Choroid plexus epithelial cell (primary cell): ENCODE measurements at regions not wholly inside any gene's neighbourhood (a gene's known extent, or its start where the extent isn't known, plus 50 kb on each side); places are given as distances from the start of the nearest gene placed in this dataset.

Source experiments
- DNase-seq: peaks from one replicate; pipeline ENCODE4 v3.0.0-alpha.2; 2010; ENCODE audit warnings: low read depth
- H3K4me3 ChIP-seq: 2 replicates; pipeline ENCODE4 v1.5.1; 2011; ENCODE audit warnings: low read depth, mild to moderate bottlenecking, control low read depth, low read length, moderate library complexity
- TF ChIP-seq, protein P1 (sequence below): conservative IDR thresholded peaks from 2 replicates; pipeline ENCODE4 v1.5.1; 2011; ENCODE audit warnings: low read depth, mild to moderate bottlenecking, control low read depth, inconsistent platforms, low read length, moderate library complexity

DNA sequence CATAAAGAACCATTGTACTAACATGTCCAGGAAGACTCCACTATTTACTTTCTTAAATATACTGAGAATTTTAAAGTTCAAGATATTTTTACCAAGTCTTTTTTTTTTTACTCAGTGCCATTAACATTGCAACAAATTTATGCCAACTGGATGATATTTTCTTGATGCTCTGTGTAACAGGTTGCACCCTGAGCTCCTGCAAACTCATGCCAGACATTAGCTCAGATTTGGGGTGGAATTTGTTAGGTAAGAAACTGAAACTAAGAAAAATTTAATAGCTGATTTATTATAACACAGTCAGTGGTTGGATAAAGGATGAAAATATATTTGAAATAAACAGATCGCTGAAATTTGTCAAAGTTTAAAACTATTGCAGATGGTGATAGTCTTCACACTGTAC, 228.6 kb upstream of the SPHKAP start:
- no peak for DNase-seq
- TF ChIP-seq, protein P1, sequence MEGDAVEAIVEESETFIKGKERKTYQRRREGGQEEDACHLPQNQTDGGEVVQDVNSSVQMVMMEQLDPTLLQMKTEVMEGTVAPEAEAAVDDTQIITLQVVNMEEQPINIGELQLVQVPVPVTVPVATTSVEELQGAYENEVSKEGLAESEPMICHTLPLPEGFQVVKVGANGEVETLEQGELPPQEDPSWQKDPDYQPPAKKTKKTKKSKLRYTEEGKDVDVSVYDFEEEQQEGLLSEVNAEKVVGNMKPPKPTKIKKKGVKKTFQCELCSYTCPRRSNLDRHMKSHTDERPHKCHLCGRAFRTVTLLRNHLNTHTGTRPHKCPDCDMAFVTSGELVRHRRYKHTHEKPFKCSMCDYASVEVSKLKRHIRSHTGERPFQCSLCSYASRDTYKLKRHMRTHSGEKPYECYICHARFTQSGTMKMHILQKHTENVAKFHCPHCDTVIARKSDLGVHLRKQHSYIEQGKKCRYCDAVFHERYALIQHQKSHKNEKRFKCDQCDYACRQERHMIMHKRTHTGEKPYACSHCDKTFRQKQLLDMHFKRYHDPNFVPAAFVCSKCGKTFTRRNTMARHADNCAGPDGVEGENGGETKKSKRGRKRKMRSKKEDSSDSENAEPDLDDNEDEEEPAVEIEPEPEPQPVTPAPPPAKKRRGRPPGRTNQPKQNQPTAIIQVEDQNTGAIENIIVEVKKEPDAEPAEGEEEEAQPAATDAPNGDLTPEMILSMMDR, result no peak
- no peak overlapping the region for H3K4me3 ChIP-seq

DNA sequence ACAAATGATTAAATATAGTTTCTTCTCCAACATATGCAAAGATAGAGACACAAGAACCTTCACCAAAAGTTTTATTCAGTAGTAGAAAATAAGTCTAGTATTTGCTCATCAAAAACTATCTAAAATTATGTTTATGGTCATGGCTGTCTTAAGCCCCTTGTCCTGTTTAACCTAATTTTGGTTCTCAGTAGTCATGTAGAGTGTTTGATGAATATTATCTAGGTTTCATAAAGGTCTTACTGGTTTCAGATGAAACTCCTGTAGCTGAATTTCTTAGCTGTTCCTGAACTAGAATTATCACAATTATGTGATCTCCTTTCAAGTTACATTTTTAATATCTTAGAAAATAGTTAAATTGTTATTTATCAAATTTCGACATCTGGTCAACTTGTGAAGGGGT, 228.0 kb upstream of the SPHKAP start:
- no peak for DNase-seq
- H3K4me3 ChIP-seq, result no peak overlapping the region
- TF ChIP-seq, protein P1, result no peak

DNA sequence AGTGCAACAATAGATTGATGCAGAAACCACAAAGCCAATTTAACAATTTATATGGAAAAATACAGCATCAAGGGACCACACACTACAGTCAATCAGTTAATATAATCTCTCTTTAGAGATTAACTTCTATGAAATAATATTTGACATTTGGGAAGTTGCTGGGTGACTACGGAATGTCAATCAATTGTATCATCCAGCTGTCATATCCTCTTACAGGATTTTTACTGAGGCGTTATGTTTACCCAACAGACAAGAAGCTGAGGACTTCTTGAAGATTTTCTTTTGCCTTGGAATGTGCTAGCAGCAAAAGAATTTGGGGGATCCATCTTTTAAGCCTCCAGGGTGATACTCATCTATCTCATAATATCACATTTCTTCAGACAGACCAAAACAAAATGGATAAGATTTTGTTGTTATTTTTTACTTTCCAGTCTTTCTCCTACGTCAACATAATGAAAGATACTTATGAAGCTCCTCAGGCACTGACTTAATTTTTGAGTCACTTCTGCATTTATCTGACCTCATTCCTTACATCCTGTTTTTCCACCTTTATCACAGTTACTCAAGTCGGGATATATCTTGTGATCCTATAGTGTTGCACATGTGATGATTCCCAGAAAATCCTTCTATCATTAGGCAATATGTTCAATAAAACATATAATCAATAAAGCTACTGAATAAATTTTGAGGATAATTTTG, 227.2 kb upstream of the SPHKAP start:
- TF ChIP-seq, protein P1, result no peak
- no peak overlapping the region for H3K4me3 ChIP-seq
- DNase-seq, result no peak

DNA sequence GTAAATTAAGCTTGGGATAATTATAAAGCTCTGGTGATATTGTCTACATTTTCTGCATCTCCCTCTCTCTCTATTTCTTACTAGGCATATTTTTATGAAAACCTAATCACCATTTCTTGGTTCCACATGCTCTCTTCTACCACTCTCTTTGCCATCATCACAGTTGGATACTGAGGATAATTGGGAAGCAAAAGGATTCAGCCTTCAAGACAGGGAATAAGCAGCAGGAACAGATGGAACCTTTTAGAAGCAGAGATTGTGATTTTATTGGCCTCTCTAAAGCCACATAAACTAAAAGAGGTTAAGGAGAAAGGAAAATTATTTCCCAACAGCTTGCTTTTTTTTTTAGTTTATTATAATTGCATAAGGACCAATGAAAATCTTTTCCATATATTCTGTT, 226.3 kb upstream of the SPHKAP start:
- TF ChIP-seq, protein P1, result no peak
- no peak overlapping the region for H3K4me3 ChIP-seq
- no peak for DNase-seq

DNA sequence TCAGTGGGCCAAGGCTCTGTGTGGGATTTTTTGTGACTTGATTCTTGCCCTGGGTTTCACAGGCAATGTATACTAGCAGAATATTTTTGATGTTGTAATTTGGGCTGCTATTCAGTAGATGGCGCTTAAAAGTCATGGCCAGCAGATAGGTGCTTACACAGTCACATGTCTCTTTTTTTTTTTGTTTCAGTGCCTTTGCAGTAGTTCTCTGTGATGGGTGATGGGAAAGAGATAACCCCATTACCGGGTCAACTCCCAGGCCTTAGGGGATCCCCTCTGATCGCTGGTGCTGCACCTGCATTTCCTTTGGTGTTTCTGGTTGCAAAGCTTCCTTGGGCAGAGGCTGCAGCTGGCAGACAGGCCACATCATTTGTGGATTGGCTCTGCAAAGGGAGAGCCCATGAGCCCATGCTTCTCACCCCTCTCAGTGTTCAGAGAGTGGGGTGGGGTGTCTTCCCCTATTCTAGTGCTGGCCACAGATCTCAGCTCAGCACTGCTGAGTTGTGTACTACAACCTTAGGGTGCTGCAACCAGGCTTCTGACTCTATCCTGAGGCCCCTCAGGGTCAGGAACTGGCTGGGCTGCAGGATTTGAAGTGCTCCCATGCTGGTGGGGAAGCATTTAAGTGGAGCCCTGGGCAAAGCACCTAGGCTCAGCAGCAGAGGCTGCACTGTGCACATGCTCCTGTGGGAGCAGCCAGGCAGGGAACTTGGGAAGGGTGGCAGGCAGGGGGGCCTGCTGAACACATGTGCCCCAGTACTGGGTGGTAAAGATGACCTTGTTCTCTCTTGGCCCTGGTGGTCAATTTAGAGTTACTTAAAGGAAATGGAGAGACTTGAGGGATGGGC, 219.8 kb upstream of the SPHKAP start:
- no peak overlapping the region for H3K4me3 ChIP-seq
- TF ChIP-seq, protein P1, result peak; percentile 36
- DNase-seq, result peak; percentile 28

DNA sequence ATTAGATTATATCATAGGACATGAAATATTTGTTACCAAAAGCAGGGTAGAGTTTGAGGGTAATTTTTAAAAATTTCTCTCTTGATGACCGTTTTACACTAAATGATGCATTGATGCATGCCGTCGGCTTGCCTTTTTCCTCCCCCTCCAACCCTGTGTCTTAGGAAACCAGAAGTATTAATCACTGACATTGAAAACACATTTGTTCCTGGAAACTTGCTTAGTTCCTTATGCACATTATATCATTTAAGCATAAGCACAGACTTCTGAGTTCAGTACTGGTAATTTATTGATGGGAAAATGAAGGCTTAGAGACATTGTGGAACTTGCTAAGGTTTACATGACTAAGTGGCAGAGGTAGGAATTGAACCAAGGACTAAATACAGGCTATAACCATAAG, 206.3 kb upstream of the SPHKAP start:
- no peak for DNase-seq
- H3K4me3 ChIP-seq, result no peak overlapping the region
- TF ChIP-seq, protein P1, result no peak
